Nephron progenitor cell (in vitro differentiated cells): ENCODE measurements at regions not wholly inside any gene's neighbourhood (a gene's known extent, or its start where the extent isn't known, plus 50 kb on each side); places are given as distances from the start of the nearest gene placed in this dataset.

Source experiments
- DNase-seq: peaks from one replicate; pipeline ENCODE4 v3.0.0; 2021
- H3K27ac Mint-ChIP-seq: 2 replicates; pipeline ENCODE4 v1.8.0; 2021; ENCODE audit warnings: mild to moderate bottlenecking, moderate library complexity, mixed read lengths
- H3K27me3 Mint-ChIP-seq: 2 replicates; pipeline ENCODE4 v1.8.0; 2021; ENCODE audit warnings: mild to moderate bottlenecking, low read depth, mixed read lengths; ENCODE audit not compliant: poor library complexity
- H3K36me3 Mint-ChIP-seq: 2 replicates; pipeline ENCODE4 v1.8.0; 2021; ENCODE audit warnings: low read depth, mixed read lengths
- H3K4me1 Mint-ChIP-seq: 2 replicates; pipeline ENCODE4 v1.8.0; 2021; ENCODE audit warnings: mixed read lengths
- H3K4me3 Mint-ChIP-seq: 2 replicates; pipeline ENCODE4 v1.8.0; 2021; ENCODE audit warnings: mild to moderate bottlenecking, moderate library complexity, mixed read lengths
- H3K9me3 Mint-ChIP-seq: 2 replicates; pipeline ENCODE4 v1.8.0; 2021; ENCODE audit warnings: mild to moderate bottlenecking, moderate library complexity, mixed read lengths
- TF ChIP-seq, protein P1 (sequence below): fragments of 200-600 bp; sonication (generic); IDR thresholded peaks from 2 replicates; pipeline ENCODE4 v1.5.0; 2021; ENCODE audit warnings: antibody characterized with exemption

DNA sequence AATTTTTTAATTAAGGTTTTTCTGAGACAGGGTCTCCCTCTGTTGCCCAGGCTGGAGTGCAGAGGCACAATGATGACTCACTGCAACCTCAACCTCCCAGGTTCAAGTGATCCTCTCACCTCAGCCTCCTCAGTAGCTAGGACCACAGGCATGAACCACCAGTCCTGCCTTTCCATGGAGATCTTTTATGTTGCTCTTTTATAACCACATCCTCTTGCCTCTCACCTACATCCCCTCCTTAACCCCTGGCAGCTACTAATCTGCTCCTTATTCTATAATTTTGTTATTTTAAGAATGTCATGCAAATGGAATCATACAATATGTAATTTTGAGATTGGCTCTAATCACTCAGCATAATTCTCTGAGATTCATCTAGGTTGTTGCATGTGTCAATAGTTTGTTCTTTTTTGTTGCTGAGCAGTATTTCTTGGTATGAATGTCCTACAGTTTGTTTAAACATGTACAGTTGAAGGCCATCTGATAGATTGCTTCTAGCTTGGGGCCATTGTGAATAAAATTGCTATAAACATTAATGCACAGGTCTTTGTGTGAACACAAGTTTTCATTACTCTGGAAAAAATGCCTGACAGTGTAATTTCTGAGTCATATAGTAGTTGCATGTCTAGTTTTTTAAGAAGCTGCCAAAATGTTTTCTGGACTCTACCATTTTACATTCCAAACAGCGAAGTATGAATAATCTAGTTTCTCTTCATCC, 249.2 kb upstream of the AMIGO2 start:
- H3K27me3 Mint-ChIP-seq = peaks cover 4% of the 10 kb centered on the region
- no peaks in the 10 kb centered on the region for H3K4me1 Mint-ChIP-seq
- peaks cover 8% of the 10 kb centered on the region for H3K9me3 Mint-ChIP-seq
- H3K27ac Mint-ChIP-seq = no peak overlapping the region
- TF ChIP-seq, protein P1, sequence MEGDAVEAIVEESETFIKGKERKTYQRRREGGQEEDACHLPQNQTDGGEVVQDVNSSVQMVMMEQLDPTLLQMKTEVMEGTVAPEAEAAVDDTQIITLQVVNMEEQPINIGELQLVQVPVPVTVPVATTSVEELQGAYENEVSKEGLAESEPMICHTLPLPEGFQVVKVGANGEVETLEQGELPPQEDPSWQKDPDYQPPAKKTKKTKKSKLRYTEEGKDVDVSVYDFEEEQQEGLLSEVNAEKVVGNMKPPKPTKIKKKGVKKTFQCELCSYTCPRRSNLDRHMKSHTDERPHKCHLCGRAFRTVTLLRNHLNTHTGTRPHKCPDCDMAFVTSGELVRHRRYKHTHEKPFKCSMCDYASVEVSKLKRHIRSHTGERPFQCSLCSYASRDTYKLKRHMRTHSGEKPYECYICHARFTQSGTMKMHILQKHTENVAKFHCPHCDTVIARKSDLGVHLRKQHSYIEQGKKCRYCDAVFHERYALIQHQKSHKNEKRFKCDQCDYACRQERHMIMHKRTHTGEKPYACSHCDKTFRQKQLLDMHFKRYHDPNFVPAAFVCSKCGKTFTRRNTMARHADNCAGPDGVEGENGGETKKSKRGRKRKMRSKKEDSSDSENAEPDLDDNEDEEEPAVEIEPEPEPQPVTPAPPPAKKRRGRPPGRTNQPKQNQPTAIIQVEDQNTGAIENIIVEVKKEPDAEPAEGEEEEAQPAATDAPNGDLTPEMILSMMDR = no peak
- no peak overlapping the region for H3K4me3 Mint-ChIP-seq
- DNase-seq = no peak
- H3K36me3 Mint-ChIP-seq = no peaks in the 10 kb centered on the region

DNA sequence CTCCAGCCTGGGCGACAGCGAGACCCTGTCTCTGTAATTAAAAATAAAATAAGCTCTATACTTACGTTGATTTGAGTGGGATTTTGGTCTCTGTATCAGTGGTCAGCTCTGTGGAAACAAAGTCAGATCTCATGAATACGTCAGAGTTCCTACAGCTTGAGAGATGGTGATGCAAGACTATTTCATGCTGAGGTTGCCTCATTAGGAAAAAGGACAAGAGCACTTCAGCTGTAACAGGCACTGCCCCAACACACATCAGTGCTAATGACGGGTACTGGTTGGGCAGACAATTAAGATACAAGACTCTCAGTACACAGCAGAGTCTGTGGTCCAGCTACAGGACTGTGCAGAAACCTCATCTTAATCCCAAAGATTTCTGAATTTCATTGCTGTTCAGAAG, 246.4 kb upstream of the AMIGO2 start:
- no peak for DNase-seq
- Mint-ChIP-seq H3K9me3 (peaks cover 4% of the 10 kb centered on the region), H3K27me3 (no peaks in the 10 kb centered on the region), H3K27ac (no peak overlapping the region), H3K36me3 (no peaks in the 10 kb centered on the region), H3K4me1 (no peaks in the 10 kb centered on the region), H3K4me3 (no peak overlapping the region)
- TF ChIP-seq, protein P1 = no peak

DNA sequence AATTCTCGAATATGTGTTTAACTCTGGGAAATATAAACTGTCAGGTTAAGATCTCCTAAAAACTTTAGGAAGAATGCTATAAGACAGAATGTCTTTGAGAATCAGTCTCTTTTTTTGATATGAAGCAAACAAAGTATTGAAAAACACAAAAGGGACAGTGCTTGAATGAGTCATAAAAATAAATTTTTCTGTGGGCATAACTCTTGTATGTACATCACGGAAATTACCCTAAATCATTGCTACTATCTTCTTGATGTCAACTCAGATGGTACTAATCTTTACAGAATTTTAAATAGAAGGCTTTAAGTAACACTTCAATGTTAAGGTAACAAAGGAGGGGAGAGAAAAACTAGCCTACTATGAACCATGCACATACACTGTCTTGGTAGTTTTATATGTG, 244.0 kb upstream of the AMIGO2 start:
- H3K4me1 Mint-ChIP-seq = no peaks in the 10 kb centered on the region
- TF ChIP-seq, protein P1 = no peak
- H3K4me3 Mint-ChIP-seq = no peak overlapping the region
- H3K9me3 Mint-ChIP-seq = peaks cover 4% of the 10 kb centered on the region
- no peaks in the 10 kb centered on the region for H3K27me3 Mint-ChIP-seq
- no peak overlapping the region for H3K27ac Mint-ChIP-seq
- H3K36me3 Mint-ChIP-seq = no peaks in the 10 kb centered on the region
- no peak for DNase-seq

DNA sequence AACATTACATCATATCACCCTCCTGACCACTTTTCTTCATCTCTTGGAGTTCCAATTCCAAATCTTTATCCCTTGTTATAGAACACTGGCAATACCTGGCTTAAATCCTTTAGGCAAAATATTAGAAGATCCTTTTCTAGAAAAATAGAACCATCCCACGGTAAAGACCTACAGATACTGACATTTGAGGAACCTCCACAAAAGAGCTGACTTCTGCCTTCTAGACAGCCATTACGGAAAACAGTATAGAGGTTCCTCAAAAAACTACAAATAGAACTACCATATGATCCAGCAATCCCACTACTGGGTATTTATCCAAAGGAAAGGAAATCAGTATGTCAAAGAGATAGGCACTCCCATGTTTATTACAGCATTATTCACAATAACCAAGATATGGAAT, 241.7 kb upstream of the AMIGO2 start:
- no peaks in the 10 kb centered on the region for H3K27me3 Mint-ChIP-seq
- TF ChIP-seq, protein P1 = no peak
- no peaks in the 10 kb centered on the region for H3K36me3 Mint-ChIP-seq
- H3K4me1 Mint-ChIP-seq = no peaks in the 10 kb centered on the region
- no peak overlapping the region for H3K4me3 Mint-ChIP-seq
- peaks cover 4% of the 10 kb centered on the region for H3K9me3 Mint-ChIP-seq
- H3K27ac Mint-ChIP-seq = no peak overlapping the region
- no peak for DNase-seq

DNA sequence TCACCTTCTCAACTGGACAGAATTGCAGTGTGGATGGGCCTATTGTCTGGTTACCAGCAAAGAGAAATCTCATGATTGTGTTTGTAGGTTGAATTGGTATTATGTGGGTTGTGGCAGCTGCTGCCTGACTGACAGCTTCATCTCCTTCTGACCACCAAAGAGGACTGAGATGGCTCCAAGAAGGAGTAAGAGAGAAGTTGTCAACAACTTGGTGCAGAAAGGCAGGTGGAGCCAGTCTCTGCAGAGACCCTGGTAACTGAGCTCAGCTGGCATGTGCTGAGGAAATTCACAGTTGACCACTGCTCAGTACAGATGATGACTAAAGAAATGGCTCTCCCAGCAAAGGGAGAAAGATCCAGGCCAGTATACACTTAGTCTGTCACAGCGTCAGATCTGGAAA, 240.0 kb upstream of the AMIGO2 start:
- H3K36me3 Mint-ChIP-seq = no peaks in the 10 kb centered on the region
- DNase-seq = no peak
- no peak overlapping the region for H3K4me3 Mint-ChIP-seq
- no peaks in the 10 kb centered on the region for H3K4me1 Mint-ChIP-seq
- H3K9me3 Mint-ChIP-seq = peaks cover 4% of the 10 kb centered on the region
- TF ChIP-seq, protein P1 = no peak
- H3K27ac Mint-ChIP-seq = peak overlapping the region; percentile 11
- H3K27me3 Mint-ChIP-seq = no peaks in the 10 kb centered on the region

DNA sequence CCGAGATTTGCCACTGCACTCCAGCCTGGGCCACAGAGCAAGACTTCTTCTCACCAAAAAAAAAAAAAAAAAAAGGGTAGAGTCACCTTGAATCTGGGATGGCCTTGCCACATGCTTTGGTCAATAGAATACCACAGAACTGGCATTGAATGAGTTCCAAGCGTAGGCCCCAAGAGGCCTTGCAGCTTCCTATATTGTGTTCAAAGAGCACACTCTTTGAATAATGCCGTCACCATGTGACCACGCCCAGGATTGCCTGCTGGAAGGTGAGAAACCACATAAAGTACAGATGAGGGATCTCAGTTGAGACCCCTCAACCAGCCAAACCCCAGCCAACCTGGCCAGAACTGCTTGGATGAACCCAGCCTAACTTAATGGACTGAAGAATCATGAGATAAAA, 239.2 kb upstream of the AMIGO2 start:
- no peaks in the 10 kb centered on the region for H3K27me3 Mint-ChIP-seq
- TF ChIP-seq, protein P1 = no peak
- DNase-seq = no peak
- H3K4me3 Mint-ChIP-seq = no peak overlapping the region
- H3K36me3 Mint-ChIP-seq = no peaks in the 10 kb centered on the region
- H3K9me3 Mint-ChIP-seq = peaks cover 4% of the 10 kb centered on the region
- H3K4me1 Mint-ChIP-seq = no peaks in the 10 kb centered on the region
- H3K27ac Mint-ChIP-seq = no peak overlapping the region
